Esophagus squamous epithelium (tissue), 4 donors: ENCODE measurements at regions not wholly inside any gene's neighbourhood (a gene's known extent, or its start where the extent isn't known, plus 50 kb on each side); places are given as distances from the start of the nearest gene placed in this dataset.

ENCODE experiments used
- POLR2A ChIP-seq, 4 donors: fragments of 450-650 bp; IDR thresholded peaks; one replicate each; pipeline ENCODE4 v1.6.1; 2017; ENCODE audit warnings: antibody characterized with exemption in 4 of 4, mild to moderate bottlenecking in 4 of 4, moderate library complexity in 3 of 4
- TF ChIP-seq, protein P1 (sequence below), 6 experiments: fragments of 450-650 bp in 4 of 6; fragments of 200-600 bp in 2 of 6; sonication (generic) in 2 of 6; IDR thresholded peaks; one replicate each; pipeline ENCODE4 v1.5.1; 2016 to 2019; ENCODE audit warnings: antibody characterized with exemption in 6 of 6, mild to moderate bottlenecking in 4 of 6, moderate library complexity in 4 of 6

DNA sequence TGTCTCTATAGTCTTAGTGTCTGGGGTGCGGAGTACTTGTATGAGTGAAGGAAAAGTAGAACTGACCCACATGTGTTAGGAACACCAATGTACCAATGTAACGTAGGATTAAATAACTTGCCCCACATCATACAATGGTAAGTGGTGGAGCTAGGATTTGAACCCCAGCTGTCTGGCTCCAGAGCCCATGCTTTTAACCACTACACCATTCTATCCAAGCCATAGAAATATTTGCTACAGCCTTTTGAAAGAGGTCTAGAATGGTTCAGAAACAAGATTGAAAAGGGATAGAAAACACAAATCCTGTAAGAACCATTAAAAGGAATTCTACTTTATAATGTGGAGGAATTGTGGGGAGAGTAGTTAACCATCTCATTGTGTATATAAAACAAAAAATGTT lies 169.9 kb upstream of the ATP6AP2 start:
- no peak for TF ChIP-seq POLR2A (IDR thresholded peaks at IDR 0.05)
- TF ChIP-seq, protein P1, sequence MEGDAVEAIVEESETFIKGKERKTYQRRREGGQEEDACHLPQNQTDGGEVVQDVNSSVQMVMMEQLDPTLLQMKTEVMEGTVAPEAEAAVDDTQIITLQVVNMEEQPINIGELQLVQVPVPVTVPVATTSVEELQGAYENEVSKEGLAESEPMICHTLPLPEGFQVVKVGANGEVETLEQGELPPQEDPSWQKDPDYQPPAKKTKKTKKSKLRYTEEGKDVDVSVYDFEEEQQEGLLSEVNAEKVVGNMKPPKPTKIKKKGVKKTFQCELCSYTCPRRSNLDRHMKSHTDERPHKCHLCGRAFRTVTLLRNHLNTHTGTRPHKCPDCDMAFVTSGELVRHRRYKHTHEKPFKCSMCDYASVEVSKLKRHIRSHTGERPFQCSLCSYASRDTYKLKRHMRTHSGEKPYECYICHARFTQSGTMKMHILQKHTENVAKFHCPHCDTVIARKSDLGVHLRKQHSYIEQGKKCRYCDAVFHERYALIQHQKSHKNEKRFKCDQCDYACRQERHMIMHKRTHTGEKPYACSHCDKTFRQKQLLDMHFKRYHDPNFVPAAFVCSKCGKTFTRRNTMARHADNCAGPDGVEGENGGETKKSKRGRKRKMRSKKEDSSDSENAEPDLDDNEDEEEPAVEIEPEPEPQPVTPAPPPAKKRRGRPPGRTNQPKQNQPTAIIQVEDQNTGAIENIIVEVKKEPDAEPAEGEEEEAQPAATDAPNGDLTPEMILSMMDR (IDR thresholded peaks at IDR 0.05), result no peak
